GM23338 (cell line): ENCODE measurements at regions not wholly inside any gene's neighbourhood (a gene's known extent, or its start where the extent isn't known, plus 50 kb on each side); places are given as distances from the start of the nearest gene placed in this dataset.

Experiments used
- ATAC-seq: fragments of 200-7000 bp; cut with Tn5 transposase; 3 replicates; pipeline ENCODE4 v1.9.1; 2020
- DNase-seq: peaks from one replicate; pipeline ENCODE4 v3.0.0-alpha.2; 2015; ENCODE audit warnings: low spot score
- H2AFZ ChIP-seq: fragments of 200-600 bp; sonication (generic); 2 replicates; pipeline ENCODE4 v1.8.0; 2016; ENCODE audit warnings: antibody characterized with exemption, mild to moderate bottlenecking, moderate library complexity
- H3F3A ChIP-seq: fragments of 200-600 bp; sonication (generic); replicated peaks from 2 replicates; pipeline ENCODE4 v1.8.0; 2017; ENCODE audit warnings: antibody characterized with exemption, mixed run types, low read depth
- H3K27ac ChIP-seq: fragments of 200-600 bp; sonication (generic); 2 replicates; pipeline ENCODE4 v1.6.1; 2016; ENCODE audit warnings: low read depth
- H3K27me3 ChIP-seq: fragments of 200-600 bp; sonication (generic); 2 replicates; pipeline ENCODE4 v1.8.0; 2016; ENCODE audit warnings: mild to moderate bottlenecking, mixed run types, moderate library complexity; ENCODE audit not compliant: insufficient read depth
- H3K36me3 ChIP-seq: fragments of 200-600 bp; sonication (generic); 2 replicates; pipeline ENCODE4 v1.8.0; 2016; ENCODE audit warnings: mild to moderate bottlenecking; ENCODE audit not compliant: insufficient read depth
- H3K4me1 ChIP-seq: fragments of 200-600 bp; sonication (generic); 2 replicates; pipeline ENCODE4 v1.8.0; 2016; ENCODE audit warnings: mild to moderate bottlenecking, moderate library complexity; ENCODE audit not compliant: insufficient read depth
- H3K4me2 ChIP-seq: fragments of 200-600 bp; sonication (generic); 2 replicates; pipeline ENCODE4 v1.7.1; 2017; ENCODE audit warnings: mixed run types
- H3K4me3 ChIP-seq: fragments of 200-600 bp; sonication (generic); 2 replicates; pipeline ENCODE4 v1.6.1; 2016; ENCODE audit warnings: mixed run types
- H3K79me2 ChIP-seq: fragments of 200-600 bp; sonication (generic); replicated peaks from 2 replicates; pipeline ENCODE4 v1.8.0; 2017; ENCODE audit warnings: mild to moderate bottlenecking; ENCODE audit not compliant: insufficient read depth
- H3K9me2 ChIP-seq: fragments of 200-600 bp; sonication (generic); 2 replicates; pipeline ENCODE4 v1.8.0; 2017; ENCODE audit not compliant: insufficient read depth
- H4K20me1 ChIP-seq: fragments of 200-600 bp; sonication (generic); replicated peaks from 2 replicates; pipeline ENCODE4 v1.8.0; 2017; ENCODE audit warnings: mild to moderate bottlenecking; ENCODE audit not compliant: insufficient read depth
- H3K27ac Mint-ChIP-seq: 2 replicates; pipeline ENCODE4 v1.8.0; 2020; ENCODE audit warnings: inconsistent platforms, mild to moderate bottlenecking, moderate library complexity, mixed read lengths
- H3K27me3 Mint-ChIP-seq: 3 replicates; pipeline ENCODE4 v1.8.0; 2022; ENCODE audit warnings: low read depth, mild to moderate bottlenecking, moderate library complexity, mixed read lengths, inconsistent platforms; ENCODE audit not compliant: insufficient read depth, poor library complexity
- H3K36me3 Mint-ChIP-seq: 3 replicates; pipeline ENCODE4 v1.8.0; 2021; ENCODE audit warnings: low read depth, mild to moderate bottlenecking, inconsistent platforms, moderate library complexity, mixed read lengths
- H3K4me1 Mint-ChIP-seq: 3 replicates; pipeline ENCODE4 v1.8.0; 2020; ENCODE audit warnings: mild to moderate bottlenecking, inconsistent platforms, mixed read lengths
- H3K4me3 Mint-ChIP-seq: 3 replicates; pipeline ENCODE4 v1.8.0; 2021; ENCODE audit warnings: moderate library complexity, mild to moderate bottlenecking, inconsistent platforms, mixed read lengths
- H3K9me3 Mint-ChIP-seq: 3 replicates; pipeline ENCODE4 v1.8.0; 2020; ENCODE audit warnings: moderate library complexity, mild to moderate bottlenecking, inconsistent platforms, mixed read lengths
- CREB1 ChIP-seq: fragments of 250-450 bp; sonication (Bioruptor Pico); IDR thresholded peaks from 2 replicates; pipeline ENCODE4 v1.5.0; 2020; ENCODE audit warnings: low read depth, mild to moderate bottlenecking, moderate library complexity
- EZH2 ChIP-seq: fragments of 200-600 bp; sonication (generic); IDR thresholded peaks from one replicate; pipeline ENCODE4 v1.8.0; 2017; ENCODE audit warnings: antibody characterized with exemption, mild to moderate bottlenecking, low read depth; ENCODE audit not compliant: unreplicated experiment
- EZH2phosphoT487 ChIP-seq: fragments of 200-600 bp; sonication (generic); IDR thresholded peaks from one replicate; pipeline ENCODE4 v1.8.1; 2018; ENCODE audit warnings: antibody characterized with exemption; ENCODE audit not compliant: unreplicated experiment
- POLR2AphosphoS5 ChIP-seq: IDR thresholded peaks from 2 replicates; pipeline ENCODE4 v1.6.1; 2016; ENCODE audit warnings: antibody characterized with exemption, low read depth
- STAT1 ChIP-seq: IDR thresholded peaks from one replicate; pipeline ENCODE4 v1.6.1; 2016; ENCODE audit warnings: antibody characterized with exemption; ENCODE audit not compliant: unreplicated experiment
- ZNF114 ChIP-seq: fragments of 250-450 bp; sonication (Bioruptor Pico); IDR thresholded peaks from 2 replicates; pipeline ENCODE4 v1.5.0; 2020; ENCODE audit warnings: mild to moderate bottlenecking, moderate library complexity
- ZNF331 ChIP-seq: fragments of 250-450 bp; sonication (Bioruptor Pico); IDR thresholded peaks from 2 replicates; pipeline ENCODE4 v1.5.0; 2020; ENCODE audit warnings: low read depth, mild to moderate bottlenecking, moderate library complexity
- TF ChIP-seq, protein P1 (sequence below), 2 experiments: fragments of 200-600 bp in 1 of 2; sonication (generic) in 1 of 2; conservative IDR thresholded peaks; 2 replicates each; pipeline versions ENCODE4 v1.5.1 to v1.6.1; 2016 to 2017; ENCODE audit warnings: antibody characterized with exemption in 2 of 2, low read depth in 2 of 2, mild to moderate bottlenecking in 2 of 2, moderate library complexity in 1 of 2
- TF ChIP-seq, protein P2 (sequence below): IDR thresholded peaks from one replicate; pipeline ENCODE4 v1.6.1; 2018; ENCODE audit warnings: antibody characterized with exemption; ENCODE audit not compliant: unreplicated experiment
- TF ChIP-seq, protein P3 (sequence below): fragments of 250-450 bp; sonication (Bioruptor Pico); IDR thresholded peaks from 2 replicates; pipeline ENCODE4 v1.5.0; 2020; ENCODE audit warnings: mild to moderate bottlenecking, moderate library complexity

DNA sequence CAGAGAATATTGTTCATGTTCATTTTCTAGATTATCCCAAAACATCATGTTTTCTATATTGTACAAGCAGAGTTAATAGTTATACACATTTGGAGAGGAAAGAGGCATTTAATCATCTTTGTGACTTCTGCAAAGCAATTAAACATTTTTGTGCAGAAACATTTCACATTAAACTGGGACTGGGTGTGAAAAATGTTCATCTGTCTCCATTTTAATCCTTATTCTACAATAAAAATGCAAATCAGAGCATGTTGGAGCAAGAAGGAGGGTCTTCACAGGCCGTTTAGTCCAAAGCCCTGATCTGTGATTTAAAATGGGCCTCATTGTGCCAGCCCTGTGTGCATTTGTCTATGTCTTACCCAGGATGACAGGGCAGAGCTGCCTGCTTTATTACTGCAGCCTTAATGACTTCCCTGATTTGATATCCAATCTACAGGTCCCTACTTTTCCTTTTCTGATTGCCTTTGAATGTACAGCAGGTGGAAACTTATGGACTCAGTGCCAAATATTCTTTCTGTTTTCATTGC is 183.5 kb downstream of the CAVIN4 start:
- Histone ChIP-seq H3K27me3 (no peaks in the 10 kb centered on the region), H3K79me2 (no peaks in the 10 kb centered on the region), H4K20me1 (no peaks in the 10 kb centered on the region), H3K4me1 (no peaks in the 10 kb centered on the region), H3K4me2 (no peak overlapping the region), H3K9me2 (no peaks in the 10 kb centered on the region), H3K36me3 (no peaks in the 10 kb centered on the region), H2AFZ (peak overlapping the region; percentile 71; the same call in 1 of the 2 replicates), H3F3A (no peaks in the 10 kb centered on the region), H3K4me3 (no peak overlapping the region), H3K27ac (no peak overlapping the region)
- Mint-ChIP-seq H3K4me1 (no peaks in the 10 kb centered on the region), H3K4me3 (no peak overlapping the region), H3K36me3 (no peaks in the 10 kb centered on the region), H3K27ac (no peak overlapping the region), H3K27me3 (peaks cover 1% of the 10 kb centered on the region), H3K9me3 (peaks cover 5% of the 10 kb centered on the region; the same call in 1 of the 3 replicates)
- ATAC-seq: no peak
- TF ChIP-seq CREB1 (CRISPR knock-in tag) (no peak), STAT1 (no peak), EZH2 (no peak), EZH2phosphoT487 (no peak), POLR2AphosphoS5 (no peak), ZNF331 (CRISPR knock-in tag) (no peak), ZNF114 (no peak)
- TF ChIP-seq, protein P1, sequence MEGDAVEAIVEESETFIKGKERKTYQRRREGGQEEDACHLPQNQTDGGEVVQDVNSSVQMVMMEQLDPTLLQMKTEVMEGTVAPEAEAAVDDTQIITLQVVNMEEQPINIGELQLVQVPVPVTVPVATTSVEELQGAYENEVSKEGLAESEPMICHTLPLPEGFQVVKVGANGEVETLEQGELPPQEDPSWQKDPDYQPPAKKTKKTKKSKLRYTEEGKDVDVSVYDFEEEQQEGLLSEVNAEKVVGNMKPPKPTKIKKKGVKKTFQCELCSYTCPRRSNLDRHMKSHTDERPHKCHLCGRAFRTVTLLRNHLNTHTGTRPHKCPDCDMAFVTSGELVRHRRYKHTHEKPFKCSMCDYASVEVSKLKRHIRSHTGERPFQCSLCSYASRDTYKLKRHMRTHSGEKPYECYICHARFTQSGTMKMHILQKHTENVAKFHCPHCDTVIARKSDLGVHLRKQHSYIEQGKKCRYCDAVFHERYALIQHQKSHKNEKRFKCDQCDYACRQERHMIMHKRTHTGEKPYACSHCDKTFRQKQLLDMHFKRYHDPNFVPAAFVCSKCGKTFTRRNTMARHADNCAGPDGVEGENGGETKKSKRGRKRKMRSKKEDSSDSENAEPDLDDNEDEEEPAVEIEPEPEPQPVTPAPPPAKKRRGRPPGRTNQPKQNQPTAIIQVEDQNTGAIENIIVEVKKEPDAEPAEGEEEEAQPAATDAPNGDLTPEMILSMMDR (conservative IDR thresholded peaks at IDR 0.05; ENCODE audit: low read depth in 2 of 2): no peak
- TF ChIP-seq, protein P2, sequence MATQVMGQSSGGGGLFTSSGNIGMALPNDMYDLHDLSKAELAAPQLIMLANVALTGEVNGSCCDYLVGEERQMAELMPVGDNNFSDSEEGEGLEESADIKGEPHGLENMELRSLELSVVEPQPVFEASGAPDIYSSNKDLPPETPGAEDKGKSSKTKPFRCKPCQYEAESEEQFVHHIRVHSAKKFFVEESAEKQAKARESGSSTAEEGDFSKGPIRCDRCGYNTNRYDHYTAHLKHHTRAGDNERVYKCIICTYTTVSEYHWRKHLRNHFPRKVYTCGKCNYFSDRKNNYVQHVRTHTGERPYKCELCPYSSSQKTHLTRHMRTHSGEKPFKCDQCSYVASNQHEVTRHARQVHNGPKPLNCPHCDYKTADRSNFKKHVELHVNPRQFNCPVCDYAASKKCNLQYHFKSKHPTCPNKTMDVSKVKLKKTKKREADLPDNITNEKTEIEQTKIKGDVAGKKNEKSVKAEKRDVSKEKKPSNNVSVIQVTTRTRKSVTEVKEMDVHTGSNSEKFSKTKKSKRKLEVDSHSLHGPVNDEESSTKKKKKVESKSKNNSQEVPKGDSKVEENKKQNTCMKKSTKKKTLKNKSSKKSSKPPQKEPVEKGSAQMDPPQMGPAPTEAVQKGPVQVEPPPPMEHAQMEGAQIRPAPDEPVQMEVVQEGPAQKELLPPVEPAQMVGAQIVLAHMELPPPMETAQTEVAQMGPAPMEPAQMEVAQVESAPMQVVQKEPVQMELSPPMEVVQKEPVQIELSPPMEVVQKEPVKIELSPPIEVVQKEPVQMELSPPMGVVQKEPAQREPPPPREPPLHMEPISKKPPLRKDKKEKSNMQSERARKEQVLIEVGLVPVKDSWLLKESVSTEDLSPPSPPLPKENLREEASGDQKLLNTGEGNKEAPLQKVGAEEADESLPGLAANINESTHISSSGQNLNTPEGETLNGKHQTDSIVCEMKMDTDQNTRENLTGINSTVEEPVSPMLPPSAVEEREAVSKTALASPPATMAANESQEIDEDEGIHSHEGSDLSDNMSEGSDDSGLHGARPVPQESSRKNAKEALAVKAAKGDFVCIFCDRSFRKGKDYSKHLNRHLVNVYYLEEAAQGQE: no peak
- TF ChIP-seq, protein P3, sequence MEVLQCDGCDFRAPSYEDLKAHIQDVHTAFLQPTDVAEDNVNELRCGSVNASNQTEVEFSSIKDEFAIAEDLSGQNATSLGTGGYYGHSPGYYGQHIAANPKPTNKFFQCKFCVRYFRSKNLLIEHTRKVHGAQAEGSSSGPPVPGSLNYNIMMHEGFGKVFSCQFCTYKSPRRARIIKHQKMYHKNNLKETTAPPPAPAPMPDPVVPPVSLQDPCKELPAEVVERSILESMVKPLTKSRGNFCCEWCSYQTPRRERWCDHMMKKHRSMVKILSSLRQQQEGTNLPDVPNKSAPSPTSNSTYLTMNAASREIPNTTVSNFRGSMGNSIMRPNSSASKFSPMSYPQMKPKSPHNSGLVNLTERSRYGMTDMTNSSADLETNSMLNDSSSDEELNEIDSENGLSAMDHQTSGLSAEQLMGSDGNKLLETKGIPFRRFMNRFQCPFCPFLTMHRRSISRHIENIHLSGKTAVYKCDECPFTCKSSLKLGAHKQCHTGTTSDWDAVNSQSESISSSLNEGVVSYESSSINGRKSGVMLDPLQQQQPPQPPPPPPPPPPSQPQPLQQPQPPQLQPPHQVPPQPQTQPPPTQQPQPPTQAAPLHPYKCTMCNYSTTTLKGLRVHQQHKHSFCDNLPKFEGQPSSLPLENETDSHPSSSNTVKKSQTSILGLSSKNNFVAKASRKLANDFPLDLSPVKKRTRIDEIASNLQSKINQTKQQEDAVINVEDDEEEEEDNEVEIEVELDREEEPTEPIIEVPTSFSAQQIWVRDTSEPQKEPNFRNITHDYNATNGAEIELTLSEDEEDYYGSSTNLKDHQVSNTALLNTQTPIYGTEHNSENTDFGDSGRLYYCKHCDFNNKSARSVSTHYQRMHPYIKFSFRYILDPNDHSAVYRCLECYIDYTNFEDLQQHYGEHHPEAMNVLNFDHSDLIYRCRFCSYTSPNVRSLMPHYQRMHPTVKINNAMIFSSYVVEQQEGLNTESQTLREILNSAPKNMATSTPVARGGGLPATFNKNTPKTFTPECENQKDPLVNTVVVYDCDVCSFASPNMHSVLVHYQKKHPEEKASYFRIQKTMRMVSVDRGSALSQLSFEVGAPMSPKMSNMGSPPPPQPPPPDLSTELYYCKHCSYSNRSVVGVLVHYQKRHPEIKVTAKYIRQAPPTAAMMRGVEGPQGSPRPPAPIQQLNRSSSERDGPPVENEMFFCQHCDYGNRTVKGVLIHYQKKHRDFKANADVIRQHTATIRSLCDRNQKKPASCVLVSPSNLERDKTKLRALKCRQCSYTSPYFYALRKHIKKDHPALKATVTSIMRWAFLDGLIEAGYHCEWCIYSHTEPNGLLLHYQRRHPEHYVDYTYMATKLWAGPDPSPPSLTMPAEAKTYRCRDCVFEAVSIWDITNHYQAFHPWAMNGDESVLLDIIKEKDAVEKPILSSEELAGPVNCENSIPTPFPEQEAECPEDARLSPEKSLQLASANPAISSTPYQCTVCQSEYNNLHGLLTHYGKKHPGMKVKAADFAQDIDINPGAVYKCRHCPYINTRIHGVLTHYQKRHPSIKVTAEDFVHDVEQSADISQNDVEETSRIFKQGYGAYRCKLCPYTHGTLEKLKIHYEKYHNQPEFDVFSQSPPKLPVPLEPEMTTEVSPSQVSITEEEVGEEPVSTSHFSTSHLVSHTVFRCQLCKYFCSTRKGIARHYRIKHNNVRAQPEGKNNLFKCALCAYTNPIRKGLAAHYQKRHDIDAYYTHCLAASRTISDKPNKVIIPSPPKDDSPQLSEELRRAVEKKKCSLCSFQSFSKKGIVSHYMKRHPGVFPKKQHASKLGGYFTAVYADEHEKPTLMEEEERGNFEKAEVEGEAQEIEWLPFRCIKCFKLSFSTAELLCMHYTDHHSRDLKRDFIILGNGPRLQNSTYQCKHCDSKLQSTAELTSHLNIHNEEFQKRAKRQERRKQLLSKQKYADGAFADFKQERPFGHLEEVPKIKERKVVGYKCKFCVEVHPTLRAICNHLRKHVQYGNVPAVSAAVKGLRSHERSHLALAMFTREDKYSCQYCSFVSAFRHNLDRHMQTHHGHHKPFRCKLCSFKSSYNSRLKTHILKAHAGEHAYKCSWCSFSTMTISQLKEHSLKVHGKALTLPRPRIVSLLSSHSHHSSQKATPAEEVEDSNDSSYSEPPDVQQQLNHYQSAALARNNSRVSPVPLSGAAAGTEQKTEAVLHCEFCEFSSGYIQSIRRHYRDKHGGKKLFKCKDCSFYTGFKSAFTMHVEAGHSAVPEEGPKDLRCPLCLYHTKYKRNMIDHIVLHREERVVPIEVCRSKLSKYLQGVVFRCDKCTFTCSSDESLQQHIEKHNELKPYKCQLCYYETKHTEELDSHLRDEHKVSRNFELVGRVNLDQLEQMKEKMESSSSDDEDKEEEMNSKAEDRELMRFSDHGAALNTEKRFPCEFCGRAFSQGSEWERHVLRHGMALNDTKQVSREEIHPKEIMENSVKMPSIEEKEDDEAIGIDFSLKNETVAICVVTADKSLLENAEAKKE (CRISPR knock-in tag): no peak
- DNase-seq: no peak
